Thyroid gland (tissue), 4 donors: ENCODE measurements at regions not wholly inside any gene's neighbourhood (a gene's known extent, or its start where the extent isn't known, plus 50 kb on each side); places are given as distances from the start of the nearest gene placed in this dataset.

Experiments
- DNase-seq, 2 donors: peaks; one replicate each; pipeline ENCODE4 v3.0.0-alpha.2; 2019
- H3K27ac ChIP-seq, 3 donors: fragments of 200-600 bp; sonication (generic); 1 replicate in 2 of 3; 2 replicates in 1 of 3; pipeline ENCODE4 v1.5.1; 2016 to 2019; ENCODE audit warnings: mild to moderate bottlenecking in 1 of 3, moderate library complexity in 1 of 3
- H3K27me3 ChIP-seq: fragments of 200-600 bp; sonication (generic); one replicate; pipeline ENCODE4 v1.5.1; 2019
- H3K36me3 ChIP-seq, 2 donors: fragments of 200-600 bp; sonication (generic); one replicate each; pipeline ENCODE4 v1.5.1; 2016 to 2019
- H3K4me1 ChIP-seq, 2 donors: fragments of 200-600 bp; sonication (generic); one replicate each; pipeline ENCODE4 v1.5.1; 2017 to 2019
- H3K4me3 ChIP-seq, 3 donors: fragments of 200-600 bp; sonication (generic); replicated peaks in 1 of 3; 1 replicate in 2 of 3; 2 replicates in 1 of 3; pipeline ENCODE4 v1.5.1; 2016; ENCODE audit warnings: mild to moderate bottlenecking in 1 of 3
- H3K9me3 ChIP-seq: fragments of 200-600 bp; sonication (generic); one replicate; pipeline ENCODE4 v1.5.1; 2017
- CTCF ChIP-seq, 6 experiments: fragments of 200-600 bp in 3 of 6; fragments of 450-650 bp in 3 of 6; sonication (generic) in 3 of 6; IDR thresholded peaks; one replicate each; pipeline ENCODE4 v1.5.1; 2016 to 2019; ENCODE audit warnings: antibody characterized with exemption in 6 of 6, mild to moderate bottlenecking in 2 of 6, inconsistent platforms in 1 of 6, moderate library complexity in 1 of 6
- POLR2A ChIP-seq, 2 donors: fragments of 450-650 bp; IDR thresholded peaks; one replicate each; pipeline ENCODE4 v1.6.1; 2017; ENCODE audit warnings: antibody characterized with exemption in 2 of 2, mild to moderate bottlenecking in 2 of 2, moderate library complexity in 1 of 2
- WGBS, 2 donors: methylation state at CpG; one replicate each; pipeline ENCODE4 v1.1.5; 2017; 5-methylcytosine and 5-hydroxymethylcytosine counted together
- intact Hi-C: fragments of 100-400 bp; cut with DNase I; formaldehyde crosslinking; loops from one replicate; pipeline ENCODE4 v1.15.1; 2023

GRCh38 chr5:31066655-31067328, 126.7 kb upstream of the CDH6 start:
- no peaks in the 10 kb centered on the region for H3K4me1 ChIP-seq
- H3K27me3 ChIP-seq = no peaks in the 10 kb centered on the region
- intact Hi-C loops = no loop called here
- TF ChIP-seq POLR2A (IDR thresholded peaks at IDR 0.05) (no peak), CTCF (IDR thresholded peaks at IDR 0.05) (no peak)
- no peaks in the 10 kb centered on the region for H3K9me3 ChIP-seq
- H3K36me3 ChIP-seq = no peaks in the 10 kb centered on the region
- no peak overlapping the region for H3K4me3 ChIP-seq
- WGBS, 2 donors = 83 to 84% methylated on average over 5 of the region's 5 CpGs
- no peak for DNase-seq
- no peak overlapping the region for H3K27ac ChIP-seq

GRCh38 chr5:31064215-31064614, 129.3 kb upstream of the CDH6 start:
- Histone ChIP-seq H3K36me3 (no peaks in the 10 kb centered on the region), H3K27me3 (no peaks in the 10 kb centered on the region), H3K4me3 (no peak overlapping the region), H3K27ac (no peak overlapping the region), H3K9me3 (no peaks in the 10 kb centered on the region), H3K4me1 (no peaks in the 10 kb centered on the region)
- no peak for DNase-seq
- WGBS, 2 donors = 73 to 77% methylated on average over 3 of the region's 3 CpGs
- intact Hi-C loops = no loop called here
- TF ChIP-seq CTCF (IDR thresholded peaks at IDR 0.05) (no peak), POLR2A (IDR thresholded peaks at IDR 0.05) (no peak)

- H3K4me3 ChIP-seq = no peak overlapping the region
- WGBS, 2 donors = 86 to 92% methylated on average over 3 of the region's 3 CpGs
- no peak overlapping the region for H3K27ac ChIP-seq
- intact Hi-C loops = no loop called here
- no peaks in the 10 kb centered on the region for H3K27me3 ChIP-seq
- DNase-seq = no peak
- TF ChIP-seq CTCF (IDR thresholded peaks at IDR 0.05) (no peak), POLR2A (IDR thresholded peaks at IDR 0.05) (no peak)
- H3K4me1 ChIP-seq = no peaks in the 10 kb centered on the region
- H3K9me3 ChIP-seq = no peaks in the 10 kb centered on the region
- no peaks in the 10 kb centered on the region for H3K36me3 ChIP-seq
These were observed 130.4 kb upstream of the CDH6 start for GRCh38 chr5:31062902-31063580.

- H3K36me3 ChIP-seq = no peaks in the 10 kb centered on the region
- 76% methylated on average over 2 of the region's 2 CpGs for WGBS, 2 donors
- intact Hi-C loops = no loop called here
- H3K4me3 ChIP-seq = no peak overlapping the region
- no peak overlapping the region for H3K27ac ChIP-seq
- H3K4me1 ChIP-seq = no peaks in the 10 kb centered on the region
- no peak for TF ChIP-seq POLR2A (IDR thresholded peaks at IDR 0.05)
- DNase-seq = no peak
- no peaks in the 10 kb centered on the region for H3K27me3 ChIP-seq
- H3K9me3 ChIP-seq = no peaks in the 10 kb centered on the region
These were observed 133.6 kb upstream of the CDH6 start for GRCh38 chr5:31059889-31060288.

GRCh38 chr5:31054453-31054852, 139.0 kb upstream of the CDH6 start:
- intact Hi-C loops = no loop called here
- H3K4me3 ChIP-seq = no peak overlapping the region
- no peak for DNase-seq
- no peaks in the 10 kb centered on the region for H3K4me1 ChIP-seq
- no peaks in the 10 kb centered on the region for H3K36me3 ChIP-seq
- H3K27me3 ChIP-seq = no peaks in the 10 kb centered on the region
- no peak overlapping the region for H3K27ac ChIP-seq
- no peak for TF ChIP-seq POLR2A (IDR thresholded peaks at IDR 0.05)
- no peak for TF ChIP-seq CTCF (IDR thresholded peaks at IDR 0.05)
- 62 to 63% methylated on average over 4 of the region's 4 CpGs for WGBS, 2 donors
- H3K9me3 ChIP-seq = no peaks in the 10 kb centered on the region
